Heart left ventricle (tissue), 16 donors: ENCODE measurements at regions not wholly inside any gene's neighbourhood (a gene's known extent, or its start where the extent isn't known, plus 50 kb on each side); places are given as distances from the start of the nearest gene placed in this dataset.

ENCODE experiments used
- ATAC-seq, 4 donors: fragments of 200-7000 bp; cut with Tn5 transposase; one replicate each; pipeline ENCODE4 v1.9.1; 2020 to 2022; ENCODE audit warnings: moderate library complexity in 4 of 4, mild to moderate bottlenecking in 3 of 4, moderate number of reproducible peaks in 1 of 4
- DNase-seq, 5 donors: peaks; one replicate each; pipeline ENCODE4 v3.0.0-alpha.2; 2020
- H3K27ac ChIP-seq, 12 donors: fragments of 200-600 bp; sonication (generic) in 4 of 12; one replicate each; pipeline versions ENCODE4 v1.5.0 to v1.8.0; 2016 to 2022; ENCODE audit warnings: mild to moderate bottlenecking in 2 of 12
- H3K27me3 ChIP-seq, 9 donors: fragments of 200-600 bp; sonication (generic) in 2 of 9; one replicate each; pipeline versions ENCODE4 v1.5.1 to v1.8.0; 2016 to 2022; ENCODE audit warnings: mild to moderate bottlenecking in 3 of 9
- H3K36me3 ChIP-seq, 9 donors: fragments of 200-600 bp; sonication (generic) in 2 of 9; one replicate each; pipeline versions ENCODE4 v1.5.0 to v1.8.0; 2018 to 2022; ENCODE audit warnings: mild to moderate bottlenecking in 2 of 9
- H3K4me1 ChIP-seq, 12 donors: fragments of 200-600 bp; sonication (generic) in 4 of 12; one replicate each; pipeline versions ENCODE4 v1.5.0 to v1.8.0; 2016 to 2022; ENCODE audit warnings: mild to moderate bottlenecking in 3 of 12
- H3K4me3 ChIP-seq, 12 donors: fragments of 200-600 bp; sonication (generic) in 4 of 12; one replicate each; pipeline versions ENCODE4 v1.5.0 to v1.8.0; 2017 to 2022; ENCODE audit warnings: mild to moderate bottlenecking in 9 of 12, moderate library complexity in 4 of 12
- H3K9me3 ChIP-seq, 12 donors: fragments of 200-600 bp; sonication (generic) in 4 of 12; one replicate each; pipeline versions ENCODE4 v1.5.0 to v1.8.0; 2016 to 2022; ENCODE audit warnings: mild to moderate bottlenecking in 1 of 12
- POLR2A ChIP-seq, 2 donors: fragments of 450-650 bp; IDR thresholded peaks; one replicate each; pipeline ENCODE4 v1.6.1; 2017; ENCODE audit warnings: antibody characterized with exemption in 2 of 2, mild to moderate bottlenecking in 2 of 2, moderate library complexity in 2 of 2
- WGBS, 4 donors: extraction: QIAGEN DNeasy Blood & Tissue Kit in 2 of 4; methylation state at CpG; one replicate each; pipeline versions ENCODE4 v1.1.5 to v1.1.7; 2013 to 2018; 5-methylcytosine and 5-hydroxymethylcytosine counted together
- intact Hi-C, 10 donors: fragments of 100-400 bp; cut with DNase I; formaldehyde crosslinking; loops; one replicate each; pipeline versions ENCODE4 v1.11.1 to v1.14.2; 2022
- TF ChIP-seq, protein P1 (sequence below), 12 donors: fragments of 200-600 bp; sonication (generic) in 4 of 12; IDR thresholded peaks; one replicate each; pipeline versions ENCODE4 v1.5.0 to v1.8.0; 2018 to 2022; ENCODE audit warnings: antibody characterized with exemption in 12 of 12, mild to moderate bottlenecking in 5 of 12
- donor health status: ischemic (EF 13 %, LVEDD 7.1; RV severe dilation, severe dysfunction).
- donor health status: healthy with polysubstance abuse.
- donor health status: DM: no; HTN: yes; CAD: no.
- donor health status: DM: no; HTN: no; CAD: no.
- donor health status: ischemic (EF 25% LVEDD 6.9; RV normal size, moderate dysfunction).
- donor health status: ischemic (EF 25% LVEDD 5.7; RV mildly dilated, moderate dysfunction).
- donor health status: healthy.
- donor health status: DM: yes; HTN: yes; CAD: no.
- donor health status: ischemic (EF 35%, LVEDD 5.7; RV mildly dilated, moderate dysfunction).
- donor health status: nonischemic (EF 11% LVEDD 7.7; RV severe dilation, severe dysfunction).
- donor health status: DM: yes; HTN: yes; CAD: no.
- donor health status: PGD.
- donor health status: ischemic (EF 29% LVEDD 5.4; RV normal size, mild dysfunction).
- donor health status: nonischemic (EF 23%, LVEDD 6.1; RV moderate dilation, normal function).

DNA sequence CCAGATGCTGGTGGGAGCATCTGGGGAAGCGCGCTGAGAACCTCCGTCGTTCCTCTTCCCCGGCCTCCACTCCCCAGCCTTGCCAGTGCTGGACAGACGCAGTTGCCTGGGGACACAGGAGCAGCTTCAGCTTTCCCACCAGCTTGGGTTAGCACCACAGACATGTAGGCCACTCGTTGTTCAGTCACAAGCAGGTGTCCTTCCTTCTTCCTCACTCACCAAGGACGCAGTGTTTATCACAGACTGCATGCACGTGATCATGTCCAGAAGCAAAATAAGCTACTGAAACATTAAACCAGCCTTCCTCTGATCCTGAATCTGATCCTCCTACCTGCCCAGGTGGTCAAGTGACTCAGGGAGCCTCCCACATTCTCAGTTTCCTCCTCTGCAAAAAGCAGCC, 232.9 kb downstream of the SYK start:
- intact Hi-C loops, result loop anchor here in 3 of 10 donors (5.0 to 10.0 kb wide), 3 partner anchors 117 to 648 kb away; no protein-coding TSS in a partner anchor
- 84 to 86% (median 85%) methylated on average over 9 of the region's 9 CpGs for WGBS, 4 donors
- DNase-seq, result peak in 1 of 5 donors; percentile 60
- no peak for TF ChIP-seq POLR2A (IDR thresholded peaks at IDR 0.05)
- TF ChIP-seq, protein P1, sequence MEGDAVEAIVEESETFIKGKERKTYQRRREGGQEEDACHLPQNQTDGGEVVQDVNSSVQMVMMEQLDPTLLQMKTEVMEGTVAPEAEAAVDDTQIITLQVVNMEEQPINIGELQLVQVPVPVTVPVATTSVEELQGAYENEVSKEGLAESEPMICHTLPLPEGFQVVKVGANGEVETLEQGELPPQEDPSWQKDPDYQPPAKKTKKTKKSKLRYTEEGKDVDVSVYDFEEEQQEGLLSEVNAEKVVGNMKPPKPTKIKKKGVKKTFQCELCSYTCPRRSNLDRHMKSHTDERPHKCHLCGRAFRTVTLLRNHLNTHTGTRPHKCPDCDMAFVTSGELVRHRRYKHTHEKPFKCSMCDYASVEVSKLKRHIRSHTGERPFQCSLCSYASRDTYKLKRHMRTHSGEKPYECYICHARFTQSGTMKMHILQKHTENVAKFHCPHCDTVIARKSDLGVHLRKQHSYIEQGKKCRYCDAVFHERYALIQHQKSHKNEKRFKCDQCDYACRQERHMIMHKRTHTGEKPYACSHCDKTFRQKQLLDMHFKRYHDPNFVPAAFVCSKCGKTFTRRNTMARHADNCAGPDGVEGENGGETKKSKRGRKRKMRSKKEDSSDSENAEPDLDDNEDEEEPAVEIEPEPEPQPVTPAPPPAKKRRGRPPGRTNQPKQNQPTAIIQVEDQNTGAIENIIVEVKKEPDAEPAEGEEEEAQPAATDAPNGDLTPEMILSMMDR (IDR thresholded peaks at IDR 0.05), result no peak
- Histone ChIP-seq H3K4me1 (peaks cover 0 to 20% (median 10%) of the 10 kb centered on the region in 12 donors), H3K27me3 (peaks cover 0 to 12% (median 0%) of the 10 kb centered on the region in 9 donors), H3K9me3 (no peaks in the 10 kb centered on the region), H3K4me3 (no peak overlapping the region), H3K27ac (no peak overlapping the region), H3K36me3 (no peaks in the 10 kb centered on the region)
- ATAC-seq, result no peak

DNA sequence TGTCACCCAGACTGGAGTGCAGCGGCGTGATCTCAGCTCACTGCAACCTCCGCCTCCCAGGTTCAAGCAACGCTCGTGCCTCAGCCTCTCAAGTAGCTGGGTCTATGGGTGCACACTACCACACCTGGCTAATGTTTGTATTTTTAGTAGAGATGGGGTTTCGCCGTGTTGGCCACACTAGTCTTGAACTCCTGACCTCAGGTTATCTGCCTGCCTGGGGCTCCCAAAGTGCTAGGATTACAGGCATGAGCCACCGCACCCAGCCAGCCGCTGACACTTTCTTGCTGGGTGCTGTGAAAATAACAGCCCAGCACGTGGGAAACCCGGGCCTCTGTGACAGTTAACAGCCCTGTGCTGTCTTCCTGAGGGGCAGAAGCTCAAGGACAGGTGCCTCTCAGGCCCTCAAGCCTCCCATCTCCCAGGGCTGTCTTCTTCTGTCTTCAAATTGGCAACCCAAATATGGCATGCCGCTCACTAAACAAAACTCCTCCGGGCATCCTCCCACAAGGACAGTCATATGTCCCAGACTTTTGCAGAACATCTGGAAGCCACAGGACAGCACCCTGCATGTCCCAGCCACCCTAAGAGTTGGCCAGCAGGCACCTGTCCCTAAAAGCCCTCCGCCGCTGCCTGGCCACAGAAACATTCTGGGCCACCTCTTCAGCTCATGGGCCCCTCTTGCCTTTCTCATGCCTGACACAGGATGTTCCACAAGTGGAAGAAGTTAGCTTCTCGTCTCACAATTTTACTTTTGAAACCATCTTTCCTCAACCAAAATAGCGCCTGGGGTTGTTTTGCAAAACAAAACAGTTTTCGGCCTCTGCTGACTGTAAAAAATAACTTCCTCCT, 233.6 kb downstream of the SYK start:
- WGBS, 4 donors, result 79 to 82% (median 81%) methylated on average over 18 of the region's 18 CpGs
- intact Hi-C loops, result loop anchor here in 6 of 10 donors (5.0 to 10.0 kb wide), 6 partner anchors 118 to 647 kb away; partner anchors contain the start of gene AUH (in 1 of the 6)
- no peak for DNase-seq
- Histone ChIP-seq H3K9me3 (no peaks in the 10 kb centered on the region), H3K4me3 (no peak overlapping the region), H3K4me1 (peaks cover 0 to 20% (median 10%) of the 10 kb centered on the region in 12 donors), H3K36me3 (no peaks in the 10 kb centered on the region), H3K27me3 (peaks cover 0 to 12% (median 0%) of the 10 kb centered on the region in 9 donors), H3K27ac (no peak overlapping the region)
- ATAC-seq, result no peak
- TF ChIP-seq POLR2A (IDR thresholded peaks at IDR 0.05), result no peak
- TF ChIP-seq, protein P1 (IDR thresholded peaks at IDR 0.05), result no peak

DNA sequence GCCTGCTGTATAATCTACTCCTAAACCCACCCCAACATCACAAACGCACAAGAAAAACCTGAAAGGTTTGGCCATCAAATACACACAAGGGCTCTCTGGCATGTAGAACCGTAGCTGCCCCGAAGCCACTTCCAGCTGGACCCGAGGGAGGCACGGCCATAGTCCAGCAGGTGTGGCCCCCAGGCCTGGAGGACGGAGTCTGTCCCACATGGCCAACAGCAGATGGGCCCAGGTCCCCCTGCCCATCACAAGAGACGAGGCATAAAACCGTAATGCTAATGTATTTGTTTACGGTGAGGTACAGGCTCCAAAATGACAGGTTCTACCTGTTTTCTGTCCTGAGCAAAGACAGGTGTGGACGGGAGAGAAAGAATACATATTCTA, 234.2 kb downstream of the SYK start:
- H3K9me3 ChIP-seq, result no peaks in the 10 kb centered on the region
- H3K27ac ChIP-seq, result no peak overlapping the region
- TF ChIP-seq POLR2A (IDR thresholded peaks at IDR 0.05), result no peak
- TF ChIP-seq, protein P1 (IDR thresholded peaks at IDR 0.05), result no peak
- WGBS, 4 donors, result 91 to 94% (median 93%) methylated on average over 10 of the region's 10 CpGs
- intact Hi-C loops, result loop anchor here in 9 of 10 donors (2.0 to 10.0 kb wide), 9 partner anchors 159 to 646 kb away; partner anchors contain the start of genes AUH (in 1 of the 9) and NFIL3 (in 1 of the 9)
- no peaks in the 10 kb centered on the region for H3K36me3 ChIP-seq
- peaks cover 0 to 20% (median 10%) of the 10 kb centered on the region in 12 donors for H3K4me1 ChIP-seq
- H3K4me3 ChIP-seq, result no peak overlapping the region
- ATAC-seq (no peak), DNase-seq (no peak)
- peaks cover 0 to 12% (median 0%) of the 10 kb centered on the region in 9 donors for H3K27me3 ChIP-seq

DNA sequence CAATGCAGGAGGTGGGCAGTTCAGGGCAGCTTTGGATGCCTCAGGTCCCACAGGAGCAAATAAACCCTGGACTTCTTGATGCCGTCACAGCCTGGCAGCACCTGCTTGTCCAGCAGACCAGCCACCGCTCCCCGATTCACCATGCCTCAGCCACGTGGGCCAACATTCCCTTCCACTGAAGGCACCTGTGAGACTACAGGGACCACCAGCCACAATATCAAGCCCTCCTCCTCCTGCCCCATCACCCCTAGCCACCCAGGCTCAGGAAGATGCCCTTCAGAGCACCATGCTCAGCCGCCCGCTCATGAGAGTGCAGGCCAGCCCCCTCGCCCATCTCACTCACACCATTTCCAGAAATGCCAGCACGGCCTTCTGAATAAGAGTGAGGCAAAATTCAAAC, 234.7 kb downstream of the SYK start:
- intact Hi-C loops, result loop anchor here in 9 of 10 donors (2.0 to 10.0 kb wide), 9 partner anchors 158 to 646 kb away; partner anchors contain the start of genes AUH (in 1 of the 9) and NFIL3 (in 1 of the 9)
- WGBS, 4 donors, result 87 to 94% (median 92%) methylated on average over 8 of the region's 8 CpGs
- no peaks in the 10 kb centered on the region for H3K9me3 ChIP-seq
- TF ChIP-seq, protein P1 (IDR thresholded peaks at IDR 0.05), result no peak
- no peak for TF ChIP-seq POLR2A (IDR thresholded peaks at IDR 0.05)
- peaks cover 0 to 12% (median 0%) of the 10 kb centered on the region in 9 donors for H3K27me3 ChIP-seq
- H3K27ac ChIP-seq, result no peak overlapping the region
- no peak overlapping the region for H3K4me3 ChIP-seq
- DNase-seq (no peak), ATAC-seq (no peak)
- H3K4me1 ChIP-seq, result peaks cover 0 to 20% (median 10%) of the 10 kb centered on the region in 12 donors
- no peaks in the 10 kb centered on the region for H3K36me3 ChIP-seq
